Endothelial cell of umbilical vein (primary cell): ENCODE measurements at regions not wholly inside any gene's neighbourhood (a gene's known extent, or its start where the extent isn't known, plus 50 kb on each side); places are given as distances from the start of the nearest gene placed in this dataset.
"Not testable (repeated sequence)": the region's sequence is repeated elsewhere in the genome, so short reads cannot be mapped to it uniquely, and the experiment has no call there.

Experiments used
- BruUV-seq: library from RNA; stranded (reverse); fragments of 400-500 nt; replicated peaks from 2 replicates; lab custom pipeline; 2021; lab: Mats Ljungman, UMichigan
- CTCF ChIA-PET: fragments of 300-600, 350-600 bp; sonication (Branson Sonifier 250); formaldehyde crosslinking; loops from one replicate; lab custom pipeline; 2021; ENCODE audit warnings: antibody characterized with exemption, inconsistent platforms; lab: Charles Lee
- POLR2A ChIA-PET: fragments of 300-600, 350-600 bp; sonication (Branson Sonifier 250); formaldehyde crosslinking; loops from one replicate; lab custom pipeline; 2021; ENCODE audit warnings: antibody characterized with exemption, inconsistent platforms; lab: Charles Lee
- DNase-seq: peaks from one replicate; pipeline ENCODE4 v3.0.0-alpha.2; 2011; ENCODE audit warnings: low read depth, low spot score
- FAIRE-seq: peaks from 2 replicates; lab custom pipeline; 2011; peaks lifted over from hg19 to GRCh38; lab: Jason Lieb, UNC
- H2AFZ ChIP-seq: 2 replicates; pipeline ENCODE4 v1.6.0; 2012; ENCODE audit warnings: low read depth, low read length, control low read depth, inconsistent platforms
- H3K27ac ChIP-seq: 2 replicates; pipeline ENCODE4 v1.5.1; 2011; ENCODE audit warnings: low read depth, mild to moderate bottlenecking, control low read depth, low read length, moderate library complexity; ENCODE audit not compliant: insufficient read depth
- H3K27me3 ChIP-seq, 2 experiments: 2 replicates each; pipeline versions ENCODE4 v1.6.0 to v1.6.1; 2011; ENCODE audit warnings: low read length in 2 of 2, mixed read lengths in 1 of 2; ENCODE audit not compliant: control insufficient read depth in 2 of 2, insufficient read depth in 2 of 2
- H3K36me3 ChIP-seq, 2 experiments: 2 replicates in 1 of 2; 3 replicates in 1 of 2; pipeline ENCODE4 v1.5.1; 2011; ENCODE audit warnings: low read length in 2 of 2, mild to moderate bottlenecking in 1 of 2, moderate library complexity in 1 of 2; ENCODE audit not compliant: control insufficient read depth in 2 of 2, insufficient read depth in 2 of 2; ENCODE audit errors: extremely low read depth in 1 of 2
- H3K4me1 ChIP-seq: 3 replicates; pipeline ENCODE4 v1.5.1; 2011; ENCODE audit warnings: mild to moderate bottlenecking, low read length; ENCODE audit not compliant: control insufficient read depth, insufficient read depth; ENCODE audit errors: extremely low read depth
- H3K4me2 ChIP-seq: 2 replicates; pipeline ENCODE4 v1.6.1; 2011; ENCODE audit warnings: low read length, control low read depth, mixed read lengths; ENCODE audit not compliant: insufficient read depth
- H3K4me3 ChIP-seq, 3 experiments: fragments of 200-600 bp in 1 of 3; sonication (generic), shearing (Covaris generic) in 1 of 3; replicated peaks in 1 of 3; 2 replicates each; pipeline ENCODE4 v1.5.1; 2011 to 2016; ENCODE audit warnings: control low read depth in 3 of 3, low read length in 3 of 3, mild to moderate bottlenecking in 2 of 3, inconsistent platforms in 1 of 3, low read depth in 1 of 3, moderate library complexity in 1 of 3; ENCODE audit not compliant: insufficient read depth in 1 of 3
- H3K79me2 ChIP-seq: 2 replicates; pipeline ENCODE4 v1.6.0; 2012; ENCODE audit warnings: low read length, inconsistent platforms; ENCODE audit not compliant: control insufficient read depth, insufficient read depth
- H3K9ac ChIP-seq: replicated peaks from 2 replicates; pipeline ENCODE3; 2011; ENCODE audit warnings: low read length, control low read depth; ENCODE audit not compliant: insufficient read depth; ENCODE audit errors: extremely low read depth
- H3K9me1 ChIP-seq: replicated peaks from 3 replicates; pipeline ENCODE4 v1.6.0; 2011; ENCODE audit warnings: mild to moderate bottlenecking, low read length; ENCODE audit not compliant: control insufficient read depth, insufficient read depth; ENCODE audit errors: extremely low read depth
- H3K9me3 ChIP-seq: replicated peaks from 2 replicates; pipeline ENCODE4 v1.5.1; 2012; ENCODE audit warnings: low read length, inconsistent platforms; ENCODE audit not compliant: control insufficient read depth, insufficient read depth
- H4K20me1 ChIP-seq: replicated peaks from 2 replicates; pipeline ENCODE3; 2011; ENCODE audit warnings: mild to moderate bottlenecking, low read length; ENCODE audit not compliant: control insufficient read depth, insufficient read depth; ENCODE audit errors: extremely low read depth
- EZH2 ChIP-seq: IDR thresholded peaks from 2 replicates; pipeline ENCODE4 v1.6.1; 2012; ENCODE audit warnings: borderline replicate concordance, low read depth, mild to moderate bottlenecking, moderate library complexity, low read length, inconsistent platforms; ENCODE audit not compliant: severe bottlenecking
- FOS ChIP-seq: IDR thresholded peaks from 2 replicates; pipeline ENCODE4 v1.6.1; 2011; ENCODE audit warnings: mild to moderate bottlenecking, low read length, moderate library complexity, borderline replicate concordance; ENCODE audit not compliant: insufficient read depth
- GATA2 ChIP-seq: IDR thresholded peaks from 2 replicates; pipeline ENCODE4 v1.7.0; 2011; ENCODE audit warnings: low read depth, mild to moderate bottlenecking, moderate library complexity, mixed read lengths, low read length; ENCODE audit not compliant: insufficient read length, insufficient read depth
- JUN ChIP-seq: IDR thresholded peaks from 2 replicates; pipeline ENCODE4 v1.6.1; 2011; ENCODE audit warnings: borderline replicate concordance, low read depth; ENCODE audit not compliant: insufficient read length, insufficient read depth
- MYC ChIP-seq: IDR thresholded peaks from one replicate; pipeline ENCODE4 v1.6.1; 2011; ENCODE audit warnings: mild to moderate bottlenecking, low read depth, low read length
- POLR2A ChIP-seq: IDR thresholded peaks from 2 replicates; pipeline ENCODE4 v1.6.1; 2012; ENCODE audit warnings: low read depth, mild to moderate bottlenecking, control low read depth, low read length
- POLR2AphosphoS5 ChIP-seq: IDR thresholded peaks from 2 replicates; pipeline ENCODE4 v1.6.1; 2012; ENCODE audit warnings: low read depth, mild to moderate bottlenecking, control low read depth, low read length, moderate library complexity; ENCODE audit not compliant: insufficient read depth
- dilution Hi-C: fragments of 300-500 bp; cut with MboI; formaldehyde crosslinking; loops from one replicate; pipeline ENCODE4 v1.15.0; 2019; ENCODE audit warnings: low sequenced_read_pairs; ENCODE audit not compliant: extremely low pct_ligation_motif_present
- intact Hi-C: fragments of 100-400 bp; cut with micrococcal nuclease; formaldehyde crosslinking; loops from one replicate; pipeline ENCODE4 v1.10.0; 2022
- TF ChIP-seq, protein P1 (sequence below): IDR thresholded peaks from 2 replicates; pipeline ENCODE4 v1.6.1; 2011; ENCODE audit not compliant: insufficient read depth, insufficient read length
- TF ChIP-seq, protein P2 (sequence below), 2 donors: IDR thresholded peaks; 1 replicate in 1 of 2; 2 replicates in 1 of 2; pipeline ENCODE4 v1.5.1; 2011; ENCODE audit warnings: low read length in 2 of 2, mild to moderate bottlenecking in 2 of 2, moderate library complexity in 2 of 2, control low read depth in 1 of 2, inconsistent platforms in 1 of 2, low read depth in 1 of 2; ENCODE audit not compliant: insufficient read depth in 1 of 2; ENCODE audit errors: extremely low read depth in 1 of 2

DNA sequence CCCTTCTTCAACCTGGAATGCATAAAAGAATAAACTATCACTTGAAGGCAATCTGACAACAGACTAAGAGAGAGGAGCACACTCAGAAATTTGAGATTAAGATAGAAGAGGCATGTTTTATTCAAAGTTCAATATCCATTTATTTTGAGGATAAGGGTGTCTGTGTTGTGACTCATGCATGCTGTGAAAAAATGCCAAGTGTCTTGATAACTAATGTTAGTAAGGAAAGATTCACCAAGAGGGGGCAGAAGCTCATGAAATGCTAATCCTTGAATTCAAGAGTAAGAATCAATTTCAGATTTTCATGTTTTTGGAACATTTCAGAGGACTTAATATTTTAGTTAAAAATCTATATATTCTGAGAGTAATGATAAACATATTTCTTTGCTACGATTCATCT is 94.0 kb downstream of the IFI44 start:
- Histone ChIP-seq H3K36me3 (no peaks in the 10 kb centered on the region), H3K9me1 (no peaks in the 10 kb centered on the region), H3K9ac (no peak overlapping the region), H3K4me2 (no peak overlapping the region), H4K20me1 (no peaks in the 10 kb centered on the region), H3K9me3 (no peaks in the 10 kb centered on the region), H3K4me1 (no peaks in the 10 kb centered on the region), H3K27me3 (no peaks in the 10 kb centered on the region), H3K79me2 (no peaks in the 10 kb centered on the region), H3K4me3 (no peak overlapping the region), H2AFZ (no peak overlapping the region), H3K27ac (no peak overlapping the region)
- TF ChIP-seq FOS (no peak), GATA2 (no peak), POLR2A (no peak), MYC (no peak), EZH2 (no peak), JUN (no peak)
- POLR2A ChIA-PET: no interaction called here
- CTCF ChIA-PET: no interaction called here
- BruUV-seq: no TSS peak
- no peak for DNase-seq
- intact Hi-C loops (no loop called here), dilution Hi-C loops (no loop called here)
- no peak for FAIRE-seq

DNA sequence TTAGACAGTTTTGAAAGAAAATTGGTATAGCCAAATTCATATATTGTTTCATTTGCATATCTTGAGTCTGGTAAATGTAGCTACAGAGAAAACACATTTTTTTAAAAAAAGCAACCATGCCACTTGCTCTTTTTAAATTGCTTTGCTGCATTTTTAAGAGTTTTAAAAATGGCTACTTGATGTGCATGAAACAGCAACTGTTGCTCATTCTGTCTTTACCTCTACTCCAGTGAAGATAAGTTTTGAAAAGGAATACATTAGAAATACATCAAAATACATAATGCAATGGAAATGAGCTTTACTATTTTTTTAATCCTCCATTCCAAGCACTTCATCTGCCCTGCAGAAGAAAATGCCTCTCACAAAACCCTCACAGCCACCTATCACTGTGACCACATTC is 95.5 kb downstream of the IFI44 start:
- H3K4me2 ChIP-seq: no peak overlapping the region
- FAIRE-seq: no peak
- intact Hi-C loops: no loop called here
- H3K4me3 ChIP-seq: no peak overlapping the region
- dilution Hi-C loops: no loop called here
- no peaks in the 10 kb centered on the region for H3K27me3 ChIP-seq
- no peaks in the 10 kb centered on the region for H3K9me1 ChIP-seq
- no peaks in the 10 kb centered on the region for H3K36me3 ChIP-seq
- no peak for DNase-seq
- no peaks in the 10 kb centered on the region for H3K4me1 ChIP-seq
- CTCF ChIA-PET: interaction anchor here (1.3 to 1.8 kb wide), 3 partner anchors 8 to 17 kb away, joined by 3 to 4 read pairs (median 3); no protein-coding TSS in a partner anchor
- no peaks in the 10 kb centered on the region for H3K9me3 ChIP-seq
- H3K9ac ChIP-seq: no peak overlapping the region
- no peak overlapping the region for H2AFZ ChIP-seq
- H4K20me1 ChIP-seq: no peaks in the 10 kb centered on the region
- no peak overlapping the region for H3K27ac ChIP-seq
- TF ChIP-seq GATA2: no peak
- TF ChIP-seq POLR2A: no peak
- TF ChIP-seq EZH2: no peak
- TF ChIP-seq POLR2AphosphoS5: no peak
- TF ChIP-seq JUN: no peak
- TF ChIP-seq FOS: no peak
- TF ChIP-seq MYC: no peak
- TF ChIP-seq, protein P1, sequence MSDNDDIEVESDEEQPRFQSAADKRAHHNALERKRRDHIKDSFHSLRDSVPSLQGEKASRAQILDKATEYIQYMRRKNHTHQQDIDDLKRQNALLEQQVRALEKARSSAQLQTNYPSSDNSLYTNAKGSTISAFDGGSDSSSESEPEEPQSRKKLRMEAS: no peak
- TF ChIP-seq, protein P2, sequence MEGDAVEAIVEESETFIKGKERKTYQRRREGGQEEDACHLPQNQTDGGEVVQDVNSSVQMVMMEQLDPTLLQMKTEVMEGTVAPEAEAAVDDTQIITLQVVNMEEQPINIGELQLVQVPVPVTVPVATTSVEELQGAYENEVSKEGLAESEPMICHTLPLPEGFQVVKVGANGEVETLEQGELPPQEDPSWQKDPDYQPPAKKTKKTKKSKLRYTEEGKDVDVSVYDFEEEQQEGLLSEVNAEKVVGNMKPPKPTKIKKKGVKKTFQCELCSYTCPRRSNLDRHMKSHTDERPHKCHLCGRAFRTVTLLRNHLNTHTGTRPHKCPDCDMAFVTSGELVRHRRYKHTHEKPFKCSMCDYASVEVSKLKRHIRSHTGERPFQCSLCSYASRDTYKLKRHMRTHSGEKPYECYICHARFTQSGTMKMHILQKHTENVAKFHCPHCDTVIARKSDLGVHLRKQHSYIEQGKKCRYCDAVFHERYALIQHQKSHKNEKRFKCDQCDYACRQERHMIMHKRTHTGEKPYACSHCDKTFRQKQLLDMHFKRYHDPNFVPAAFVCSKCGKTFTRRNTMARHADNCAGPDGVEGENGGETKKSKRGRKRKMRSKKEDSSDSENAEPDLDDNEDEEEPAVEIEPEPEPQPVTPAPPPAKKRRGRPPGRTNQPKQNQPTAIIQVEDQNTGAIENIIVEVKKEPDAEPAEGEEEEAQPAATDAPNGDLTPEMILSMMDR (IDR thresholded peaks at IDR 0.05; ENCODE audit: extremely low read depth in 1 of 2, insufficient read depth in 1 of 2, low read depth in 1 of 2, low read length in 2 of 2): no peak
- no TSS peak for BruUV-seq
- no peaks in the 10 kb centered on the region for H3K79me2 ChIP-seq
- POLR2A ChIA-PET: no interaction called here

DNA sequence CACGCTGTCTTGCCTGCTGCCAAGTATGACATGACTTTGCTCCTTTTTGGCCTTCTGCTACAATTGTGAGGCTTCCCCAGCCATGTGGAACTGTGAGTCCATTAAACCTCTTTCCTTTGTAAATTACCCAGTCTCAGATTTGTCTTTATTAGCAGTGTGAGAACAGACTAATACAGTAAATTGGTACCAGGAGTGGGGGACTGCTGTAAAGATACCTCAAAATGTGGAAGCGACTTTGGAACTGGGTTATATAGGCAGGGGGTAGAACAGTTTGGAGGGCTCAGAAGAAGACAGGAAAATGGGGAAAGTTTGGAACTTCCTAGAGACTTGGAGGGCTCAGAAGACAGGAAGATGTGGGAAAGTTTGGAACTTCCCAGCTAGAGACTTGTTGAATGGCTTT is 104.0 kb downstream of the IFI44 start:
- H3K9me1 ChIP-seq, H2AFZ ChIP-seq, DNase-seq, H3K4me1 ChIP-seq, H3K9ac ChIP-seq, H3K36me3 ChIP-seq, intact Hi-C loops, FAIRE-seq, POLR2A ChIA-PET, H3K27me3 ChIP-seq, H4K20me1 ChIP-seq, H3K4me3 ChIP-seq, H3K79me2 ChIP-seq, H3K27ac ChIP-seq, BruUV-seq, dilution Hi-C loops, H3K4me2 ChIP-seq, H3K9me3 ChIP-seq: not testable (repeated sequence)
- CTCF ChIA-PET: interaction anchor here (0.9 kb wide), 1 partner anchor 18 kb away, joined by 3 read pairs; no protein-coding TSS in a partner anchor
